ENCODE measurements at regions not wholly inside any gene's neighbourhood (a gene's known extent, or its start where the extent isn't known, plus 50 kb on each side); places are given as distances from the start of the nearest gene placed in this dataset.

- TF ChIP-seq, protein P1, sequence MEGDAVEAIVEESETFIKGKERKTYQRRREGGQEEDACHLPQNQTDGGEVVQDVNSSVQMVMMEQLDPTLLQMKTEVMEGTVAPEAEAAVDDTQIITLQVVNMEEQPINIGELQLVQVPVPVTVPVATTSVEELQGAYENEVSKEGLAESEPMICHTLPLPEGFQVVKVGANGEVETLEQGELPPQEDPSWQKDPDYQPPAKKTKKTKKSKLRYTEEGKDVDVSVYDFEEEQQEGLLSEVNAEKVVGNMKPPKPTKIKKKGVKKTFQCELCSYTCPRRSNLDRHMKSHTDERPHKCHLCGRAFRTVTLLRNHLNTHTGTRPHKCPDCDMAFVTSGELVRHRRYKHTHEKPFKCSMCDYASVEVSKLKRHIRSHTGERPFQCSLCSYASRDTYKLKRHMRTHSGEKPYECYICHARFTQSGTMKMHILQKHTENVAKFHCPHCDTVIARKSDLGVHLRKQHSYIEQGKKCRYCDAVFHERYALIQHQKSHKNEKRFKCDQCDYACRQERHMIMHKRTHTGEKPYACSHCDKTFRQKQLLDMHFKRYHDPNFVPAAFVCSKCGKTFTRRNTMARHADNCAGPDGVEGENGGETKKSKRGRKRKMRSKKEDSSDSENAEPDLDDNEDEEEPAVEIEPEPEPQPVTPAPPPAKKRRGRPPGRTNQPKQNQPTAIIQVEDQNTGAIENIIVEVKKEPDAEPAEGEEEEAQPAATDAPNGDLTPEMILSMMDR (IDR thresholded peaks at IDR 0.05; ENCODE audit: low read depth, low read length) = no peak
- TF ChIP-seq EZH2phosphoT487 (IDR thresholded peaks at IDR 0.05; ENCODE audit: low read depth) = no peak
Measured at GRCh38 chr20:39292193-39292736, 330.1 kb downstream of the DHX35 start.
